HG03175 (cell line): ENCODE measurements at regions not wholly inside any gene's neighbourhood (a gene's known extent, or its start where the extent isn't known, plus 50 kb on each side); places are given as distances from the start of the nearest gene placed in this dataset.
A peak's percentile ranks its signal among the peaks of the same experiment; 100 is the strongest.

Source experiments
- ATAC-seq: cut with Tn5 transposase; IDR thresholded peaks from one replicate; pipeline ENCODE4 v1.9.1; 2021; ENCODE audit warnings: mild to moderate bottlenecking, moderate library complexity; ENCODE audit not compliant: unreplicated experiment

DNA sequence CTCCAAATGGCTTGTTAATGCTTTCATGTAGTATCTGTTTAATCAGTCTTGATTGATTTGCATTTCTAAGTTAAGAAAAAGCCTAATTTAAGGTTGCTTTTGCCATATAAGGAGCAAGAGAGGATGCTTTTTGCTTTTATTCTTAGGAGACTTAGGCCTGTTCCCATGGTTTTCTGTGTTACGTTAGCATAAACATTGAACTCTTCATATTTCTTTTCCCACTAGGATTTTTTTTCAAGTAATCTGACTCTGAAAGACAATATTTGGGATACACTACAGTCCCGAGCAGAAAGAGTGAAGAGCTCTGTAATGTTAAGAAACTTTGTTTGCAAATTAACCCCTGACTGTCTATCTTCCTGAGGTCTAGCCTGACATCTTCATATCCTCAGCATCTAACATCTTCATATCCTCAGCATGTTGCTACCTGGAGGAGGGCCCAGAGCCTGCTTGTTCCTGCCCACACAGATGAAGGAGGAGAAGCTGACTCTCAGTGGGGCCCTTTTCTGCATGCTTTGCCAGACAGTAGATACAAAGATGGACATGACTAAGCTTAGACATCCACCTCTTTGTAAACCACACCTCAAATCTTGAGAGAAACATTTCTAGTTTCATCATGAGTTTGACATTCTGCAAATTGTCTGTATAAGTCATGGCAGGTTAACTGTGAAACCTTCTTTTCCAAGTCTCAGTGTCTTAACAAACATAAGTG lies 86.2 kb upstream of the COL6A5 start:
- ATAC-seq = no peak

DNA sequence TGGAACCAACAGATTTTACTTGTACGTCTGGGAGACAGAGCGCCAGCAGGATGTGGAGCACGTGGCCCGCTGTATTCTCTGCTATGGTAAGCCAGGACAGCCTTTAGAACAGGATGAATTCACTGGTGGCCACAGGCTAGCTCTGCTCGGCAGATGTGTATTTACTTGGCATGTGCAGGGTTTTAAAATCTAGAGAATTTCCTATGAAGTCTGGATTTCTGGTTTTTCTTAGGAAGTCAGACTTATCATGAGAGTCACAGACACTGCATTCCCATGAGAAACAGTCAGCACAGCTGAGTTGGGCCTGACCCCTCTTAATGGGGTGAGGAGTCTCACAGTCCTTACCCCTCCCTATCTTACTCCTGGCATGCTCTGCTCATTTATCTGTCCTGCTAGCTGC lies 84.6 kb upstream of the COL6A5 start:
- ATAC-seq = no peak

DNA sequence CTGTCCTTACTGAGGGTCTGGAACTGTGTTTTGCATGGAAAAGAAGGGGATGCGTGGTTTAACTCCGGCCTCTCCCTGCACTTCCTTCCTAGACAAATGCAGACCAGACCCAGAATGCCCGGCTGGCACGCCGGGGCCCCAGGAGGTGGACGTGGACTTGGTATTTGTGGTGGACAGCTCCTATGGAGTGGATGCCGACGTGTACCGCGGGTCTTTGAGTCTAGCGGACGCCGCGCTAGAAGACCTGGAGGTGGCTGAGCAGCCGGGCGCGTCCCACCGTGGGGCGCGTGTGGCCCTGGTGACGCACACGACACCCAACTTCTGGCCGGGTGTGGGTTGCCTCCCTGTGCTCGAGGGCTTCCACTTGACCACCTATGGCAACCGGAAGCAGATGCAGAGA lies 81.8 kb upstream of the COL6A5 start:
- no peak for ATAC-seq

DNA sequence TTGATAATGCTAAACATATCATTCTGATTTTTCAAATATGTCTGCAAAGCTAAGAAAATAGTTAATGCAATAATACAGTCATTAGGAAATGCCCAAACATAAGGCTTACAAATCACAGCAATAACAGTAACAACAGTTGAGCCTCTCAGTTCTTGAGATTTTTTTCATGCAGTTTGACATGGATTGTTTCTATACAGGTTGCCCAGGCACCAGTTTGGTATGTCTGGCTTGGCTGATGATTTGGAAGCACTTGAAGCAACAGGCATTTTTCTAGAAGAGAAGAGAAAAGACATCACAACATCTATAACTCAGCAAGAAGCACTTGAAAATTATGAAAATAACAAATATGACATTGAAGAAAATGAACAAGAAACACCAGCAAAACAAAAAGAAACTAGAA lies 78.7 kb upstream of the COL6A5 start:
- no peak for ATAC-seq

DNA sequence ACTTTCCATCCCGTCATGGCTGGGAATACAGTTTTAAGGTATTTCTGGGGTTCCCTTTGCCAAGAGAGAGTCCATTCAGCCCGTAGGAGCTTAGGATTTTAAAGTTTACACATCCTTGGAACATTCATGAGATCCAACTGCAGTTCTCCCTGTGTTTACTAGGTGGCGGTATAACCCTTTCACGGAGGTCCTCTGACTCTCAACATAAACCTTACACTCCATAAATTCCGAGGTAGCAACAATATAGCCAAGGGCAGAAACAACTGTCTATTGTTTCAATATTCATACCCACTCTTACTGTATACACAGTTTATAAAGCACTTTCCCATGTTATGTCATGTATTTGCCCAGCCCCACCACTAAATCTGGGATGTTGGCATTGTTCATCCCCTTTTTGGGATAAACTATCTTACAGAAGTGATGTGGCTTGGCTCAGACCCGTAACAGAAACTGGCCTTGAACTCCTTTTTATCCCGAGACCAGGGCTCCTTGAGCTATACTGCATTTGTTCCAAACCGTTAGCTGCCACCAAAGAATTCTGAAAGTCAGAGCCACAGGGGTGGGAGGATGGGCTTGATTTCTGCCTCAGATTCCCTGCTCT lies 69.2 kb upstream of the COL6A5 start:
- ATAC-seq = peak; percentile 57

DNA sequence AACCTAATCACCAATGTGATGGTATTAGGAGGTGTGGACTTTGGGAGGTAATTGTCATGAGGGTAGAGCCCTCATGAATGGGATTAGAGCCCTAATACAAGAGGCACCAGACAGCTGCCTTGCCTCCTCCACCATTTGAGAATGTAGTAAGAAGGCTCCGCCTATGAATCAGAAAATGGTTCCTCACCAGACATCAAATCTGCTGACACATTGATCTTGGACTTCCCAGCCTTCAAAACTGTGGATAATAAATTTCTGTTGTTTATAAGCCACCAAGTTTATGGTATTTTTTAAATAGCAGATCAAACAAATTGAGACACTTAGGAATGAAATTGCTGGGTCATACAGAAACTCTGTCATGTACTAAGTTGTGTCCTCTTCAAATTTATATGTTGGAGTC lies 56.8 kb upstream of the COL6A5 start:
- ATAC-seq = no peak

DNA sequence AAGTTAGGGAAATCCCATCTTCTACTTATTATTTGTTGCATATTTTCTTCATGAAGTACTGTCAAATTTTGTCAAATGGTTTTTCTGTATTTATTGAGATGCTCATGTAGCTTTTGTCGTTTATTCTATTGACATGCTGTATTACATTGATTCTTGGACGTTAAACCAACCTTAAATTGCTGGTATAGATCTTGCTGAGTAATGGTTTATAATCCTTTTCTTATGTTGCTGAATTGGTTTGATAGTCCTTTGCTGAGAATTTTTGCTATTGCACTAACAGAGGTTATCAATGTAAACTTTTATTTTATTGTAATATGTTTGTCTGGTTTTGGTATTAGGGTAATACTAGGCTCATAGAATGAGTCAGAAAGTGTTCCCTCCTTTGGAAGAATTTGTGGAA lies 54.3 kb upstream of the COL6A5 start:
- no peak for ATAC-seq

DNA sequence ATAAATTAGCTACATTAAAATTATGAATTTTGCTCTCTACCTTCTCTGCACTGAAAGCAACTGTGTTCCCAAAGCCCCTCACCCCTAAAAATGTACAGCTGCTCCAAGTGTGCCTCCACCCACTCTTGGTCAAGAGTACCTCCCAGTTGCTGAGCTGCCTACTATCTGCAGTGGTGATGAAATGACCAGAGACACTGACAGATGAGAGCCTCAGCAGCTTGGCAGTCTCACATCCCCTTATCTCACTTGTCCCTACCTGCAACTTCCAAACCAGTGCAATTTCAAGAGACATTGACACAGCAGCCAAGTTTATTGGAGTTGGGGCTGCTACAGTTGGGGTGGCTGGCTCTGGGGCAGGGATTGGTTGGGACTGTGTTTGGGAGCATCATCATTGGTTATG lies 52.2 kb upstream of the COL6A5 start:
- no peak for ATAC-seq
